ENCODE measurements at regions not wholly inside any gene's neighbourhood (a gene's known extent, or its start where the extent isn't known, plus 50 kb on each side); places are given as distances from the start of the nearest gene placed in this dataset.

- TF ChIP-seq TCF7L2 (IDR thresholded peaks at IDR 0.05; ENCODE audit: low read depth, low read length), result no peak
- no peak for TF ChIP-seq CTCF (IDR thresholded peaks at IDR 0.05)
- no peak for TF ChIP-seq SIN3A (IDR thresholded peaks at IDR 0.05; ENCODE audit: borderline replicate concordance, insufficient read depth, low read depth, low read length)
- no peak for TF ChIP-seq POLR2AphosphoS5 (IDR thresholded peaks at IDR 0.05; ENCODE audit: low read depth, low read length)
- TF ChIP-seq, protein P1, sequence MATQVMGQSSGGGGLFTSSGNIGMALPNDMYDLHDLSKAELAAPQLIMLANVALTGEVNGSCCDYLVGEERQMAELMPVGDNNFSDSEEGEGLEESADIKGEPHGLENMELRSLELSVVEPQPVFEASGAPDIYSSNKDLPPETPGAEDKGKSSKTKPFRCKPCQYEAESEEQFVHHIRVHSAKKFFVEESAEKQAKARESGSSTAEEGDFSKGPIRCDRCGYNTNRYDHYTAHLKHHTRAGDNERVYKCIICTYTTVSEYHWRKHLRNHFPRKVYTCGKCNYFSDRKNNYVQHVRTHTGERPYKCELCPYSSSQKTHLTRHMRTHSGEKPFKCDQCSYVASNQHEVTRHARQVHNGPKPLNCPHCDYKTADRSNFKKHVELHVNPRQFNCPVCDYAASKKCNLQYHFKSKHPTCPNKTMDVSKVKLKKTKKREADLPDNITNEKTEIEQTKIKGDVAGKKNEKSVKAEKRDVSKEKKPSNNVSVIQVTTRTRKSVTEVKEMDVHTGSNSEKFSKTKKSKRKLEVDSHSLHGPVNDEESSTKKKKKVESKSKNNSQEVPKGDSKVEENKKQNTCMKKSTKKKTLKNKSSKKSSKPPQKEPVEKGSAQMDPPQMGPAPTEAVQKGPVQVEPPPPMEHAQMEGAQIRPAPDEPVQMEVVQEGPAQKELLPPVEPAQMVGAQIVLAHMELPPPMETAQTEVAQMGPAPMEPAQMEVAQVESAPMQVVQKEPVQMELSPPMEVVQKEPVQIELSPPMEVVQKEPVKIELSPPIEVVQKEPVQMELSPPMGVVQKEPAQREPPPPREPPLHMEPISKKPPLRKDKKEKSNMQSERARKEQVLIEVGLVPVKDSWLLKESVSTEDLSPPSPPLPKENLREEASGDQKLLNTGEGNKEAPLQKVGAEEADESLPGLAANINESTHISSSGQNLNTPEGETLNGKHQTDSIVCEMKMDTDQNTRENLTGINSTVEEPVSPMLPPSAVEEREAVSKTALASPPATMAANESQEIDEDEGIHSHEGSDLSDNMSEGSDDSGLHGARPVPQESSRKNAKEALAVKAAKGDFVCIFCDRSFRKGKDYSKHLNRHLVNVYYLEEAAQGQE (IDR thresholded peaks at IDR 0.05; ENCODE audit: insufficient read depth in 1 of 2, low read depth in 2 of 2, low read length in 1 of 2), result no peak
- in situ Hi-C loops (cut with HindIII; ENCODE audit: low pct_unique_long_range_greater_than_20kb, low sequenced_read_pairs), result no loop called here
- ChIA-PET CTCF (no interaction called here), POLR2A (no interaction called here)
- H3K4me1 ChIP-seq (ENCODE audit: control insufficient read depth, insufficient read depth, low read length), result no peaks in the 10 kb centered on the region
- no TSS peak for BruUV-seq (replicated peaks)
- peaks cover 2% of the 10 kb centered on the region; the same call in 1 of the 2 replicates for H3K27me3 ChIP-seq (ENCODE audit: control insufficient read depth, insufficient read depth, low read length)
- ATAC-seq, result no peak
- no peak overlapping the region for H3K4me3 ChIP-seq (ENCODE audit: low read depth in 2 of 2, low read length in 2 of 2)
- H3K9me3 ChIP-seq (ENCODE audit: control insufficient read depth, insufficient read depth, low read depth, low read length), result no peaks in the 10 kb centered on the region
- intact Hi-C loops (cut with micrococcal nuclease; ENCODE audit: unreplicated experiment), result no loop called here
- no peaks in the 10 kb centered on the region for H3K36me3 ChIP-seq (ENCODE audit: control insufficient read depth, insufficient read depth, low read length)
- no peak overlapping the region for H3K27ac ChIP-seq (ENCODE audit: low read length)
- DNase-seq (ENCODE audit: low read depth, low spot score), result no peak
Measured at GRCh38 chr2:106278112-106278876, 84.2 kb upstream of the UXS1 start.

GRCh38 chr2:106277426-106277825, 83.3 kb upstream of the UXS1 start:
- no peaks in the 10 kb centered on the region for H3K9me3 ChIP-seq (ENCODE audit: control insufficient read depth, insufficient read depth, low read depth, low read length)
- TF ChIP-seq POLR2AphosphoS5 (IDR thresholded peaks at IDR 0.05; ENCODE audit: low read depth, low read length), result no peak
- TF ChIP-seq, protein P1 (IDR thresholded peaks at IDR 0.05; ENCODE audit: insufficient read depth in 1 of 2, low read depth in 2 of 2, low read length in 1 of 2), result no peak
- ChIA-PET POLR2A (no interaction called here), CTCF (no interaction called here)
- no peak overlapping the region for H3K4me3 ChIP-seq (ENCODE audit: low read depth in 2 of 2, low read length in 2 of 2)
- H3K27ac ChIP-seq (ENCODE audit: low read length), result no peak overlapping the region
- H3K36me3 ChIP-seq (ENCODE audit: control insufficient read depth, insufficient read depth, low read length), result no peaks in the 10 kb centered on the region
- intact Hi-C loops (cut with micrococcal nuclease; ENCODE audit: unreplicated experiment) (no loop called here), in situ Hi-C loops (cut with HindIII; ENCODE audit: low pct_unique_long_range_greater_than_20kb, low sequenced_read_pairs) (no loop called here)
- DNase-seq (ENCODE audit: low read depth, low spot score) (no peak), ATAC-seq (no peak)
- no TSS peak for BruUV-seq (replicated peaks)
- H3K27me3 ChIP-seq (ENCODE audit: control insufficient read depth, insufficient read depth, low read length), result peaks cover 2% of the 10 kb centered on the region; the same call in 1 of the 2 replicates
- no peaks in the 10 kb centered on the region for H3K4me1 ChIP-seq (ENCODE audit: control insufficient read depth, insufficient read depth, low read length)

All from Panc1 (cell line).